ENCODE measurements at regions not wholly inside any gene's neighbourhood (a gene's known extent, or its start where the extent isn't known, plus 50 kb on each side); places are given as distances from the start of the nearest gene placed in this dataset.

- DNase-seq, result no peak
Observed at GRCh38 chr13:30359991-30360390, 52.6 kb upstream of the KATNAL1 start.

- DNase-seq, result no peak
Observed at GRCh38 chr13:30360586-30360985, 53.2 kb upstream of the KATNAL1 start.

- no peak for DNase-seq
Observed at GRCh38 chr13:30362005-30362788, 54.8 kb upstream of the KATNAL1 start.

GRCh38 chr13:30362869-30363268 lies 55.5 kb upstream of the KATNAL1 start:
- no peak for DNase-seq

- DNase-seq, result no peak
Observed at GRCh38 chr13:30363725-30364124, 56.4 kb upstream of the KATNAL1 start.

- no peak for DNase-seq
Observed at GRCh38 chr13:30364133-30364532, 56.8 kb upstream of the KATNAL1 start.

- DNase-seq, result no peak
Observed at GRCh38 chr13:30364876-30365275, 57.4 kb upstream of the UBE2L5 start.

GRCh38 chr13:30366088-30366487 lies 56.2 kb upstream of the UBE2L5 start:
- no peak for DNase-seq

- DNase-seq, result no peak
Observed at GRCh38 chr13:30367296-30367695, 55.0 kb upstream of the UBE2L5 start.

- no peak for DNase-seq
Observed at GRCh38 chr13:30370146-30370545, 52.1 kb upstream of the UBE2L5 start.

- DNase-seq, result no peak
Observed at GRCh38 chr13:30370916-30371521, 51.3 kb upstream of the UBE2L5 start.

GRCh38 chr13:30371649-30372265 lies 50.5 kb upstream of the UBE2L5 start:
- peak; percentile 69 for DNase-seq

Data from activated gamma-delta T cell treated with Interleukin-2 at 50 U/mL for 16 hours (primary cell).